Testis (tissue), 2 donors: ENCODE measurements at regions not wholly inside any gene's neighbourhood (a gene's known extent, or its start where the extent isn't known, plus 50 kb on each side); places are given as distances from the start of the nearest gene placed in this dataset.

Experiments
- CTCF ChIP-seq, 3 experiments: fragments of 450-650 bp in 2 of 3; fragments of 200-600 bp in 1 of 3; sonication (generic) in 1 of 3; IDR thresholded peaks; one replicate each; pipeline ENCODE4 v1.5.1; 2016 to 2019; ENCODE audit warnings: antibody characterized with exemption in 3 of 3, mild to moderate bottlenecking in 2 of 3, moderate library complexity in 1 of 3
- POLR2A ChIP-seq: fragments of 450-650 bp; IDR thresholded peaks from one replicate; pipeline ENCODE4 v1.6.1; 2017; ENCODE audit warnings: antibody characterized with exemption, mild to moderate bottlenecking, moderate library complexity

- no peak for TF ChIP-seq CTCF (IDR thresholded peaks at IDR 0.05)
- TF ChIP-seq POLR2A = no peak
Measured at GRCh38 chr5:165370794-165371193, 1865.4 kb downstream of the MAT2B start.
